ENCODE measurements at regions not wholly inside any gene's neighbourhood (a gene's known extent, or its start where the extent isn't known, plus 50 kb on each side); places are given as distances from the start of the nearest gene placed in this dataset.

DNA sequence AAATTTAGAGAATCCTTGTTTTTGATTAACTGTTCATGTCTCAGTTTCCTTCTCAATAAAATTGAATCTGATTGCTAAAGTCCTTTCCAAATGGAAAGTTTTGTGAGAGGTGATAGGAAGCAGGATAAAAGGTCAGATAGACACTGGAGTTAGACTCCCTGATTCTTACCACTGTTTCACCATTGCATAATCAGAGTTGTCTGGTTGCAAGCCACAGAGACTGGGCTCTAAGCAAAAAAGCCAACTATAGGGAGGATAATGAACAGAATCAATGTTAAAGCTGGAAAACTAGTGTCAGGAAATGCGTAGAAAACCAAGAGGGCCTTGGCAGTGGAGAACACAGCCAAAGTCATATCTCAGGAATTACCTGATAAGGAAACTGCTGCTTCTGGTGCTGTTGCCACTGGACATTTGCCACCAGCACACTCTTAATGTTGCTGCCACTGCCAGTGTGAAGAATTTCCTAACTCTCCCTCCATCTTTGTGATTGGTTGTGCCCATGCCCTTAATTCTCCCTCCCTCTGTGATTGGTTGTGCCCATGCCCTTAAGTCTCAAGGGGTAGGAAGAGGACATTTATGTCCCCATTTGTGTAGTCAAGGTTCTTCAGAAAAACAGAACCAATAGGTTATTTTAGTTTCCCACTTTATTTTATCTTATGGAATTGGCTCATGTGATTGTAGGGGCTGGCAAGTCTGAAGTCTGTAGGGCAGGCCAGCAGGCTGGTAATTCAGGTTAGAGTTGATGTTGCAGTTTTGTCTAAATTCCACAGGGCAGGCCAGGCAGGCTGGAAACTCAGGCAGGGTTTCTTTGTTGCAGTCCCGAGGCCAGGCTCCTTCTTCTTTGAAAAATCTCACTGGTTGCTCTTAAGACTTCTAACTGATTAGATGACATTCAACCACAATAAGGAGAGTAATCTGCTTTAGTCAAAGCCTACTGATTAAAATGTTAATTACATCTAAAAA lies 639.0 kb downstream of the REEP3 start:
- TF ChIP-seq, protein P1, sequence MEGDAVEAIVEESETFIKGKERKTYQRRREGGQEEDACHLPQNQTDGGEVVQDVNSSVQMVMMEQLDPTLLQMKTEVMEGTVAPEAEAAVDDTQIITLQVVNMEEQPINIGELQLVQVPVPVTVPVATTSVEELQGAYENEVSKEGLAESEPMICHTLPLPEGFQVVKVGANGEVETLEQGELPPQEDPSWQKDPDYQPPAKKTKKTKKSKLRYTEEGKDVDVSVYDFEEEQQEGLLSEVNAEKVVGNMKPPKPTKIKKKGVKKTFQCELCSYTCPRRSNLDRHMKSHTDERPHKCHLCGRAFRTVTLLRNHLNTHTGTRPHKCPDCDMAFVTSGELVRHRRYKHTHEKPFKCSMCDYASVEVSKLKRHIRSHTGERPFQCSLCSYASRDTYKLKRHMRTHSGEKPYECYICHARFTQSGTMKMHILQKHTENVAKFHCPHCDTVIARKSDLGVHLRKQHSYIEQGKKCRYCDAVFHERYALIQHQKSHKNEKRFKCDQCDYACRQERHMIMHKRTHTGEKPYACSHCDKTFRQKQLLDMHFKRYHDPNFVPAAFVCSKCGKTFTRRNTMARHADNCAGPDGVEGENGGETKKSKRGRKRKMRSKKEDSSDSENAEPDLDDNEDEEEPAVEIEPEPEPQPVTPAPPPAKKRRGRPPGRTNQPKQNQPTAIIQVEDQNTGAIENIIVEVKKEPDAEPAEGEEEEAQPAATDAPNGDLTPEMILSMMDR (IDR thresholded peaks at IDR 0.05), result no peak
- TF ChIP-seq EP300 (IDR thresholded peaks at IDR 0.05), result no peak
